ENCODE measurements at regions not wholly inside any gene's neighbourhood (a gene's known extent, or its start where the extent isn't known, plus 50 kb on each side); places are given as distances from the start of the nearest gene placed in this dataset.

DNA sequence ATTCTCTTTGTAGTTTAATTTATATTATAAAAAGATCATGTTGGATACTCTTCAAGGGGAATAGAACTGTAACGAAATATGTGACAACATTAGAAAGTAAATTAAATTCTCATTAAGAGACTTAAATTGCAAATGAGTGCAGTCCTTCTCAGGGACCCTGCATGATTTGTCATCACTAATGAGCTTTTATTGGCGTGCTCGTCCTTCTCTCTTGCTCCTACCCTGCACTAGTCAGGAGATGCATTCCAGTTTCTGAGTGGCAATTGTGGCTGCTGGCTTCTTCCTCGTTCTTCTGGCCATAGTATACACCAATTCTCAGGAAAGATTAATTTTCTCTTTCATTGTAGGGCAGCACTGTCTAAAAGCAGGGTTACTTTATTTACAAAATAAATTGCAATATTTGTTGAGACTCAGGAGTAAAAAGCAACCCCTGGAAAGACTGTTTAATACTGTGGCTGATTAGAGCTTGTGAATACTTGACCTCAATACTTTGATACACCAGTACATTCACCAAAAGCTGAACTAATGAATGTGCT, 376.3 kb upstream of the CHD1 start:
- H2AFZ ChIP-seq (ENCODE audit: insufficient read depth, low read depth, low read length, poor library complexity, severe bottlenecking): peak overlapping the region; percentile 1
- Mint-ChIP-seq H3K9me3 (peaks cover 2 to 12% (median 5%) of the 10 kb centered on the region in 7 donors), H3K27ac (no peak overlapping the region), H3K4me3 (no peak overlapping the region), H3K4me1 (peaks cover 29% of the 10 kb centered on the region), H3K36me3 (peaks cover 2% of the 10 kb centered on the region in 2 donors), H3K27me3 (ENCODE audit: low read depth in 3 of 3) (peaks cover 0 to 7% (median 0%) of the 10 kb centered on the region in 3 donors)
- no peaks in the 10 kb centered on the region for H3K79me2 ChIP-seq (ENCODE audit: insufficient read depth, low read length)
- H3K9me3 ChIP-seq (replicated peaks in 1 of 2; ENCODE audit: control insufficient read depth in 1 of 2, insufficient read depth in 1 of 2, low read length in 2 of 2): no peaks in the 10 kb centered on the region
- no peak for DNase-seq
- WGBS (ENCODE audit: insufficient coverage): 94% methylated on average over 2 of the region's 4 CpGs
- intact Hi-C loops (cut with micrococcal nuclease): no loop called here
- peaks cover 14 to 16% of the 10 kb centered on the region in 2 donors for H3K4me1 ChIP-seq (ENCODE audit: control insufficient read depth in 1 of 2, insufficient read depth in 2 of 2, low read length in 2 of 2)
- no peaks in the 10 kb centered on the region for H3K36me3 ChIP-seq (replicated peaks in 1 of 2; ENCODE audit: control insufficient read depth in 1 of 2, insufficient read depth in 2 of 2, low read length in 2 of 2)
- H3K4me2 ChIP-seq (replicated peaks; ENCODE audit: extremely low read depth, low read length, poor library complexity, severe bottlenecking): no peak overlapping the region
- no peak overlapping the region for H3K4me3 ChIP-seq (replicated peaks in 1 of 3; ENCODE audit: low read depth in 2 of 3, low read length in 3 of 3)
- no peaks in the 10 kb centered on the region for H3K27me3 ChIP-seq (ENCODE audit: control insufficient read depth in 2 of 2, insufficient read depth in 2 of 2, low read length in 2 of 2)
- TF ChIP-seq, protein P1, sequence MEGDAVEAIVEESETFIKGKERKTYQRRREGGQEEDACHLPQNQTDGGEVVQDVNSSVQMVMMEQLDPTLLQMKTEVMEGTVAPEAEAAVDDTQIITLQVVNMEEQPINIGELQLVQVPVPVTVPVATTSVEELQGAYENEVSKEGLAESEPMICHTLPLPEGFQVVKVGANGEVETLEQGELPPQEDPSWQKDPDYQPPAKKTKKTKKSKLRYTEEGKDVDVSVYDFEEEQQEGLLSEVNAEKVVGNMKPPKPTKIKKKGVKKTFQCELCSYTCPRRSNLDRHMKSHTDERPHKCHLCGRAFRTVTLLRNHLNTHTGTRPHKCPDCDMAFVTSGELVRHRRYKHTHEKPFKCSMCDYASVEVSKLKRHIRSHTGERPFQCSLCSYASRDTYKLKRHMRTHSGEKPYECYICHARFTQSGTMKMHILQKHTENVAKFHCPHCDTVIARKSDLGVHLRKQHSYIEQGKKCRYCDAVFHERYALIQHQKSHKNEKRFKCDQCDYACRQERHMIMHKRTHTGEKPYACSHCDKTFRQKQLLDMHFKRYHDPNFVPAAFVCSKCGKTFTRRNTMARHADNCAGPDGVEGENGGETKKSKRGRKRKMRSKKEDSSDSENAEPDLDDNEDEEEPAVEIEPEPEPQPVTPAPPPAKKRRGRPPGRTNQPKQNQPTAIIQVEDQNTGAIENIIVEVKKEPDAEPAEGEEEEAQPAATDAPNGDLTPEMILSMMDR (IDR thresholded peaks at IDR 0.05): no peak
- H3K9ac ChIP-seq (ENCODE audit: insufficient read depth, low read length, poor library complexity, severe bottlenecking): no peak overlapping the region
- no peaks in the 10 kb centered on the region for H4K20me1 ChIP-seq (ENCODE audit: insufficient read depth, low read length)
- H3K27ac ChIP-seq (ENCODE audit: low read depth in 1 of 2, low read length in 2 of 2): no peak overlapping the region

DNA sequence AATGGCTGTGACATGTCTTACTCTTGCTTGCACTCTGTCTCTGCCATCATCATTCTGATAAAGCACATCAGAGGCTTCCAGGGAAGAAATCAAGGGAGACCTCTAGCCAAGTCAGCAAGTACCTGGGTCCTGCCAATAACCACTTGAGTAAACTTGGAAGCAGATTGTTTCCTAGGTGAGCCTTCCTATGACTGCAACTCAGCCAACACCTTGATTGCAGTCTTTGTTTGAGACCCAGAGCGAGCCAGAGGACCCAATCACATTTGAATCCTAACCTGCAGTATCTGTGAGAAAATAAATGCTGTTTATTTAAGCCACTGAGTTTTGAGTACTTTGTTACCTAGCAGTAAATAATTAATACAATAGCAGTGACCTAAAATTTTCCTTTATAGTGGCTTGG, 356.8 kb upstream of the CHD1 start:
- no peaks in the 10 kb centered on the region for H3K4me1 Mint-ChIP-seq
- no peaks in the 10 kb centered on the region for H3K4me1 ChIP-seq (ENCODE audit: control insufficient read depth in 1 of 2, insufficient read depth in 2 of 2, low read length in 2 of 2)
- no CpG with 5 or more reads among the region's 1 CpG for WGBS (ENCODE audit: insufficient coverage)
- no peaks in the 10 kb centered on the region for H3K79me2 ChIP-seq (ENCODE audit: insufficient read depth, low read length)
- TF ChIP-seq, protein P1 (IDR thresholded peaks at IDR 0.05): no peak
- H3K27me3 Mint-ChIP-seq (ENCODE audit: low read depth in 3 of 3): peaks cover 2 to 7% (median 6%) of the 10 kb centered on the region in 3 donors
- no peak overlapping the region for H3K4me2 ChIP-seq (replicated peaks; ENCODE audit: extremely low read depth, low read length, poor library complexity, severe bottlenecking)
- H4K20me1 ChIP-seq (ENCODE audit: insufficient read depth, low read length): no peaks in the 10 kb centered on the region
- intact Hi-C loops (cut with micrococcal nuclease): no loop called here
- DNase-seq: no peak
- H3K36me3 Mint-ChIP-seq: no peaks in the 10 kb centered on the region
- H3K27ac ChIP-seq (ENCODE audit: low read depth in 1 of 2, low read length in 2 of 2): no peak overlapping the region
- H3K36me3 ChIP-seq (replicated peaks in 1 of 2; ENCODE audit: control insufficient read depth in 1 of 2, insufficient read depth in 2 of 2, low read length in 2 of 2): no peaks in the 10 kb centered on the region
- H3K4me3 Mint-ChIP-seq: no peak overlapping the region
- H3K9me3 Mint-ChIP-seq: peaks cover 0 to 3% (median 0%) of the 10 kb centered on the region in 7 donors
- H3K9me3 ChIP-seq (replicated peaks in 1 of 2; ENCODE audit: control insufficient read depth in 1 of 2, insufficient read depth in 1 of 2, low read length in 2 of 2): no peaks in the 10 kb centered on the region
- no peak overlapping the region for H3K4me3 ChIP-seq (replicated peaks in 1 of 3; ENCODE audit: low read depth in 2 of 3, low read length in 3 of 3)
- no peak overlapping the region for H3K9ac ChIP-seq (ENCODE audit: insufficient read depth, low read length, poor library complexity, severe bottlenecking)
- H3K27me3 ChIP-seq (ENCODE audit: control insufficient read depth in 2 of 2, insufficient read depth in 2 of 2, low read length in 2 of 2): peaks cover 0 to 2% of the 10 kb centered on the region in 2 donors
- no peak overlapping the region for H2AFZ ChIP-seq (ENCODE audit: insufficient read depth, low read depth, low read length, poor library complexity, severe bottlenecking)
- H3K27ac Mint-ChIP-seq: no peak overlapping the region
